ENCODE measurements at regions not wholly inside any gene's neighbourhood (a gene's known extent, or its start where the extent isn't known, plus 50 kb on each side); places are given as distances from the start of the nearest gene placed in this dataset.

- TF ChIP-seq ZNF589 (CRISPR knock-in tag; IDR thresholded peaks at IDR 0.05; ENCODE audit: low read depth) (no peak), CTCF (IDR thresholded peaks at IDR 0.05 in 2 of 3, conservative IDR thresholded peaks at IDR 0.05 in 1 of 3; ENCODE audit: insufficient read depth in 2 of 3, low read depth in 1 of 3, low read length in 3 of 3) (no peak), YBX1 (IDR thresholded peaks at IDR 0.05) (no peak), FOXJ3 (CRISPR knock-in tag; IDR thresholded peaks at IDR 0.05) (no peak), USF1 (CRISPR knock-in tag; IDR thresholded peaks at IDR 0.05) (no peak), MYC (IDR thresholded peaks at IDR 0.05; ENCODE audit: low read depth, low read length) (no peak), MYC (CRISPR knock-in tag; IDR thresholded peaks at IDR 0.05; ENCODE audit: borderline replicate concordance, low read depth) (no peak), ZNF311 (CRISPR knock-in tag; IDR thresholded peaks at IDR 0.05) (no peak), NR3C1 (CRISPR knock-in tag; IDR thresholded peaks at IDR 0.05) (no peak)
Observed at GRCh38 chr1:220335668-220336067, 63.4 kb upstream of the RAB3GAP2 start.

Data from K562 (cell line).